Heart left ventricle (tissue), 16 donors: ENCODE measurements at regions not wholly inside any gene's neighbourhood (a gene's known extent, or its start where the extent isn't known, plus 50 kb on each side); places are given as distances from the start of the nearest gene placed in this dataset.

Experiments used
- ATAC-seq, 4 donors: fragments of 200-7000 bp; cut with Tn5 transposase; one replicate each; pipeline ENCODE4 v1.9.1; 2020 to 2022; ENCODE audit warnings: moderate library complexity in 4 of 4, mild to moderate bottlenecking in 3 of 4, moderate number of reproducible peaks in 1 of 4
- DNase-seq, 5 donors: peaks; one replicate each; pipeline ENCODE4 v3.0.0-alpha.2; 2020
- H3K27ac ChIP-seq, 12 donors: fragments of 200-600 bp; sonication (generic) in 4 of 12; one replicate each; pipeline versions ENCODE4 v1.5.0 to v1.8.0; 2016 to 2022; ENCODE audit warnings: mild to moderate bottlenecking in 2 of 12
- H3K27me3 ChIP-seq, 9 donors: fragments of 200-600 bp; sonication (generic) in 2 of 9; one replicate each; pipeline versions ENCODE4 v1.5.1 to v1.8.0; 2016 to 2022; ENCODE audit warnings: mild to moderate bottlenecking in 3 of 9
- H3K36me3 ChIP-seq, 9 donors: fragments of 200-600 bp; sonication (generic) in 2 of 9; one replicate each; pipeline versions ENCODE4 v1.5.0 to v1.8.0; 2018 to 2022; ENCODE audit warnings: mild to moderate bottlenecking in 2 of 9
- H3K4me1 ChIP-seq, 12 donors: fragments of 200-600 bp; sonication (generic) in 4 of 12; one replicate each; pipeline versions ENCODE4 v1.5.0 to v1.8.0; 2016 to 2022; ENCODE audit warnings: mild to moderate bottlenecking in 3 of 12
- H3K4me3 ChIP-seq, 12 donors: fragments of 200-600 bp; sonication (generic) in 4 of 12; one replicate each; pipeline versions ENCODE4 v1.5.0 to v1.8.0; 2017 to 2022; ENCODE audit warnings: mild to moderate bottlenecking in 9 of 12, moderate library complexity in 4 of 12
- H3K9me3 ChIP-seq, 12 donors: fragments of 200-600 bp; sonication (generic) in 4 of 12; one replicate each; pipeline versions ENCODE4 v1.5.0 to v1.8.0; 2016 to 2022; ENCODE audit warnings: mild to moderate bottlenecking in 1 of 12
- POLR2A ChIP-seq, 2 donors: fragments of 450-650 bp; IDR thresholded peaks; one replicate each; pipeline ENCODE4 v1.6.1; 2017; ENCODE audit warnings: antibody characterized with exemption in 2 of 2, mild to moderate bottlenecking in 2 of 2, moderate library complexity in 2 of 2
- WGBS, 4 donors: extraction: QIAGEN DNeasy Blood & Tissue Kit in 2 of 4; methylation state at CpG; one replicate each; pipeline versions ENCODE4 v1.1.5 to v1.1.7; 2013 to 2018; 5-methylcytosine and 5-hydroxymethylcytosine counted together
- intact Hi-C, 10 donors: fragments of 100-400 bp; cut with DNase I; formaldehyde crosslinking; loops; one replicate each; pipeline versions ENCODE4 v1.11.1 to v1.14.2; 2022
- TF ChIP-seq, protein P1 (sequence below), 12 donors: fragments of 200-600 bp; sonication (generic) in 4 of 12; IDR thresholded peaks; one replicate each; pipeline versions ENCODE4 v1.5.0 to v1.8.0; 2018 to 2022; ENCODE audit warnings: antibody characterized with exemption in 12 of 12, mild to moderate bottlenecking in 5 of 12
- donor health status: ischemic (EF 13 %, LVEDD 7.1; RV severe dilation, severe dysfunction).
- donor health status: healthy with polysubstance abuse.
- donor health status: DM: no; HTN: yes; CAD: no.
- donor health status: DM: no; HTN: no; CAD: no.
- donor health status: ischemic (EF 25% LVEDD 6.9; RV normal size, moderate dysfunction).
- donor health status: ischemic (EF 25% LVEDD 5.7; RV mildly dilated, moderate dysfunction).
- donor health status: healthy.
- donor health status: DM: yes; HTN: yes; CAD: no.
- donor health status: ischemic (EF 35%, LVEDD 5.7; RV mildly dilated, moderate dysfunction).
- donor health status: nonischemic (EF 11% LVEDD 7.7; RV severe dilation, severe dysfunction).
- donor health status: DM: yes; HTN: yes; CAD: no.
- donor health status: PGD.
- donor health status: ischemic (EF 29% LVEDD 5.4; RV normal size, mild dysfunction).
- donor health status: nonischemic (EF 23%, LVEDD 6.1; RV moderate dilation, normal function).

DNA sequence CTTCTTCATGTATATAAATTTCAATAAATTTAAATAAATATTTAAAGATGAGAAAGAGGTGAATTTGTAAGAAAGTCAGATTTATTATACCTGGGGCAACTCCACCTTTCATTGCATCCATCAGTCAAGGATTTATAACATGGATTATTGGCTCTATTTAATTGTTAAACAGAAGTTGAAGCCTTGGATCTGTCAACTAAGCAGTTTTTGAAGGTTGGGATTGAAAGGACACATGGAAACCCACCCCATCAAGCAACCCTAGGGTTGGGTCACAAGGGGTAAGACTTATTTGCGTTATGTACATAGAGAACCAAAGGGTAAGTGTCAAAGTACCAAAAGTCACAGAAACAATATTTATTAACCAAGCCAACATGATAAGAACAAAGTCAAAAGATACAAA, 342.5 kb downstream of the ELAVL2 start:
- intact Hi-C loops: loop anchor here in 1 of 10 donors (10.0 kb wide), 1 partner anchor 359 kb away; no protein-coding TSS in a partner anchor
- ATAC-seq: no peak
- Histone ChIP-seq H3K27me3 (no peaks in the 10 kb centered on the region), H3K9me3 (no peaks in the 10 kb centered on the region), H3K4me3 (no peak overlapping the region), H3K36me3 (no peaks in the 10 kb centered on the region), H3K27ac (no peak overlapping the region), H3K4me1 (no peaks in the 10 kb centered on the region)
- 86 to 97% (median 92%) methylated on average over 1 of the region's 1 CpG for WGBS, 4 donors
- TF ChIP-seq, protein P1, sequence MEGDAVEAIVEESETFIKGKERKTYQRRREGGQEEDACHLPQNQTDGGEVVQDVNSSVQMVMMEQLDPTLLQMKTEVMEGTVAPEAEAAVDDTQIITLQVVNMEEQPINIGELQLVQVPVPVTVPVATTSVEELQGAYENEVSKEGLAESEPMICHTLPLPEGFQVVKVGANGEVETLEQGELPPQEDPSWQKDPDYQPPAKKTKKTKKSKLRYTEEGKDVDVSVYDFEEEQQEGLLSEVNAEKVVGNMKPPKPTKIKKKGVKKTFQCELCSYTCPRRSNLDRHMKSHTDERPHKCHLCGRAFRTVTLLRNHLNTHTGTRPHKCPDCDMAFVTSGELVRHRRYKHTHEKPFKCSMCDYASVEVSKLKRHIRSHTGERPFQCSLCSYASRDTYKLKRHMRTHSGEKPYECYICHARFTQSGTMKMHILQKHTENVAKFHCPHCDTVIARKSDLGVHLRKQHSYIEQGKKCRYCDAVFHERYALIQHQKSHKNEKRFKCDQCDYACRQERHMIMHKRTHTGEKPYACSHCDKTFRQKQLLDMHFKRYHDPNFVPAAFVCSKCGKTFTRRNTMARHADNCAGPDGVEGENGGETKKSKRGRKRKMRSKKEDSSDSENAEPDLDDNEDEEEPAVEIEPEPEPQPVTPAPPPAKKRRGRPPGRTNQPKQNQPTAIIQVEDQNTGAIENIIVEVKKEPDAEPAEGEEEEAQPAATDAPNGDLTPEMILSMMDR (IDR thresholded peaks at IDR 0.05): no peak
- TF ChIP-seq POLR2A (IDR thresholded peaks at IDR 0.05): no peak
- no peak for DNase-seq

DNA sequence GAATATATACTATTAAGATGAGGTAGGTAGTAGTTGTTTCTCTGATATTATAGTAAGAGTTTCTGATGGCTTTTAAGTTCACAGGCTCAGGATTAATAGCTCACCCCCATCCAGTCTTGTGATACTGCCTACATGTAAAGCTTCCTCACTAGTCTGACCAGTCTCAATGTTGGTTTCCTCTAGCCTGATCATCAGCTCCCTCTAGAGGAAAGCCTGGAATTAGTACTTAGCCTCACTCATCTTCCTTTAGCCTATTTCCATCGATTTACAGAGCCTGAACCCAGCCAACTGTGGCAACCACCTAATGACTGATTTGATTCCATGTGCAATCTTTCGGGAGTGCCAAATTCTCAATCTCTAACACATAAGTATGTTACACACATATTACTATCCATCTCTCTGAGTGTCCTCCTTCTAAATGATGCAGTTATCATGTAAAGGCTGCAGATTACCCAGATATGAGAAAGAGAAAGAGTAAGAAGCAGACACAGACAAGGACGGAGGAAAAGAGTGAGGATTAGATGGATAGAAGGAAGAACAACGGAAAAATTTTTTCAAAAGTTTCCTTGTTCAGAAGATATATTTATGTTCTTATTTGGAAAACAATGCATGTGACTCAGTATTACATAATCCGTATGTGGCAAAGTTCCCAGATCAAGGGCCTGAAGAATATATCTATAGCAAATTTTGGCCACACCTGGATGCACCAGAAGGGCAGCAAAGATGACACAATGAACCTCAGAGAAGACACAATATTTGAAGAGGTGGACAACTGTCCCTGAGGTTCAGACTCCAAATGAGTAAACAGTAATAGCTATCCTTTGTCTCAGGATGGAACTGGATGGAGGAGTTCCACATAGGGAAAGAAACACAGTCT, 333.7 kb downstream of the ELAVL2 start:
- Histone ChIP-seq H3K27ac (no peak overlapping the region), H3K27me3 (no peaks in the 10 kb centered on the region), H3K9me3 (no peaks in the 10 kb centered on the region), H3K4me1 (no peaks in the 10 kb centered on the region), H3K36me3 (no peaks in the 10 kb centered on the region), H3K4me3 (no peak overlapping the region)
- DNase-seq: no peak
- intact Hi-C loops: loop anchor here in 5 of 10 donors (2.0 to 10.0 kb wide), 4 partner anchors 58 to 370 kb away; no protein-coding TSS in a partner anchor
- TF ChIP-seq, protein P1 (IDR thresholded peaks at IDR 0.05): peak in 11 of 12 donors; percentile 17 to 62 (median 40)
- no peak for TF ChIP-seq POLR2A (IDR thresholded peaks at IDR 0.05)
- 31 to 43% (median 38%) methylated on average over 5 of the region's 5 CpGs for WGBS, 4 donors
- peak in 2 of 4 donors; percentile 39 to 57 for ATAC-seq

DNA sequence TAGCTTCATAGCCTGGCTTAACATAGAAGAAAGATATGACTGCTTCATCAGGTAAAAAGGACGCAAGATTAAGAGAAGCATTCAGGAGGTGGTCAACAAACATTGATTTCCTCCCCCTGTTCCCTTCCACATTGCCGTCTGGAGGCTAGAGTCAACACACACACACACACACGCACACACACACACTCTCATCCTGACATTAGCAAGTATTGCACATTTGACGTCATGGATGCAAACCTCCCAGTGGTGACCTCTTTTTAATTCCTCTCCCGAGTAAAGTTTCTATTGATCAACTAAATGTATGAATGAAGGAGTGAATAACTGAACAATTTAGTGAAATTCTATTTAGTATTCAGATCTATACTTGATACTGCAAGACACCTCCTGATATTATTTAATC, 332.8 kb downstream of the ELAVL2 start:
- Histone ChIP-seq H3K9me3 (no peaks in the 10 kb centered on the region), H3K27me3 (no peaks in the 10 kb centered on the region), H3K27ac (no peak overlapping the region), H3K4me1 (no peaks in the 10 kb centered on the region), H3K4me3 (no peak overlapping the region), H3K36me3 (no peaks in the 10 kb centered on the region)
- TF ChIP-seq POLR2A (IDR thresholded peaks at IDR 0.05): no peak
- TF ChIP-seq, protein P1 (IDR thresholded peaks at IDR 0.05): no peak
- no peak for ATAC-seq
- no peak for DNase-seq
- 72 to 78% (median 74%) methylated on average over 5 of the region's 5 CpGs for WGBS, 4 donors
- intact Hi-C loops: loop anchor here in 5 of 10 donors (2.0 to 10.0 kb wide), 4 partner anchors 58 to 371 kb away; no protein-coding TSS in a partner anchor

DNA sequence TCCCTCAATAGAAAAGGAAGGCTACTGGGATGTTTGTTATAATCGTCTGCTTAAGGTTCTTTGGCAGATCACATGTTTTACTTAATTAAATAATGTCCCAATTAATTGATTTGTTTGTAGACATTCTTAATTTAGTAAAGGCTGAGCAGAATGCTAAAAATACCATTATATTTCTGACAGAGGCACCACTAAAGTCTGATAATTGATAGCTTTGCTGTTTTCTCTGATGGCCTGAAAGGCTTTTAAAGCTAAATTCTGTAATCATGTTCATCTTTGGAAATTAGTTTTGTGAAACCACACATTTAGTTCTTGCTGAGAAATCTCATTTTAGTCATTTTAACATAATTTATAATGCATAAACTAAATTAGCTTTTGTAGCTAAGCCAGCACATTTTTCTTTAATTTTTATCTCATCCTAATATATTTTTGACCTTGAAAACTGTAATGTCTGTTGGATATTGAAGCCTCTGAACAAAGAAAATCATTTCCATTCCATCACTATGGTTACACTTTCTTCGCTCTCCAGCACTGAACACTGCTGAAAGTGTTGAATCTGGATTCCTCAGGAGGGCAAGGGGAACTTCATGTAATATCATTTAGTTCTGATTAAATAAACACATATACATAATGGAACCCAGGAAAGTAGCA, 329.4 kb downstream of the ELAVL2 start:
- no peaks in the 10 kb centered on the region for H3K27me3 ChIP-seq
- peaks cover 0 to 5% (median 0%) of the 10 kb centered on the region in 12 donors for H3K9me3 ChIP-seq
- DNase-seq: no peak
- ATAC-seq: no peak
- WGBS, 4 donors: 76 to 85% (median 80%) methylated on average over 2 of the region's 2 CpGs
- no peak overlapping the region for H3K27ac ChIP-seq
- no peak for TF ChIP-seq POLR2A (IDR thresholded peaks at IDR 0.05)
- TF ChIP-seq, protein P1 (IDR thresholded peaks at IDR 0.05): no peak
- intact Hi-C loops: loop anchor here in 3 of 10 donors (10.0 kb wide), 2 partner anchors 62 to 372 kb away; no protein-coding TSS in a partner anchor
- H3K4me1 ChIP-seq: no peaks in the 10 kb centered on the region
- H3K4me3 ChIP-seq: no peak overlapping the region
- no peaks in the 10 kb centered on the region for H3K36me3 ChIP-seq
